DOHH2 (cell line): ENCODE measurements at regions not wholly inside any gene's neighbourhood (a gene's known extent, or its start where the extent isn't known, plus 50 kb on each side); places are given as distances from the start of the nearest gene placed in this dataset.

Experiments
- H3F3A ChIP-seq: fragments of 200-600 bp; sonication (generic), shearing (Covaris generic); 2 replicates; pipeline ENCODE4 v1.6.0; 2016; ENCODE audit warnings: antibody characterized with exemption, mild to moderate bottlenecking; ENCODE audit not compliant: control insufficient read depth, insufficient read depth
- H3K27ac ChIP-seq: fragments of 200-600 bp; sonication (generic); 2 replicates; pipeline ENCODE4 v1.5.1; 2014; ENCODE audit warnings: low read depth, mild to moderate bottlenecking, low read length, moderate library complexity
- H3K27me3 ChIP-seq: fragments of 200-600 bp; sonication (generic); 2 replicates; pipeline ENCODE4 v1.6.1; 2014; ENCODE audit warnings: mild to moderate bottlenecking, low read length, mixed read lengths; ENCODE audit not compliant: control insufficient read depth
- H3K36me3 ChIP-seq: fragments of 200-600 bp; sonication (generic); 2 replicates; pipeline ENCODE4 v1.6.1; 2014; ENCODE audit warnings: mild to moderate bottlenecking, low read length, moderate library complexity, mixed read lengths; ENCODE audit not compliant: control insufficient read depth
- H3K4me1 ChIP-seq: fragments of 200-600 bp; sonication (generic); 2 replicates; pipeline ENCODE4 v1.6.1; 2014; ENCODE audit warnings: mild to moderate bottlenecking, low read length, mixed read lengths; ENCODE audit not compliant: control insufficient read depth
- H3K4me2 ChIP-seq: fragments of 200-600 bp; sonication (generic); 2 replicates; pipeline ENCODE4 v1.6.0; 2014; ENCODE audit warnings: mild to moderate bottlenecking, low read length, moderate library complexity
- H3K4me3 ChIP-seq: fragments of 200-600 bp; sonication (generic); 2 replicates; pipeline ENCODE4 v1.5.1; 2014; ENCODE audit warnings: mild to moderate bottlenecking, low read length, mixed read lengths
- H3K79me2 ChIP-seq: fragments of 200-600 bp; sonication (generic); 2 replicates; pipeline ENCODE4 v1.6.1; 2014; ENCODE audit warnings: mild to moderate bottlenecking, low read length, mixed read lengths; ENCODE audit not compliant: control insufficient read depth
- H3K9me2 ChIP-seq: fragments of 200-600 bp; sonication (generic); replicated peaks from 2 replicates; pipeline ENCODE4 v1.6.1; 2014; ENCODE audit warnings: mild to moderate bottlenecking, low read length, mixed read lengths; ENCODE audit not compliant: control insufficient read depth
- H3K9me3 ChIP-seq: fragments of 200-600 bp; sonication (generic); 2 replicates; pipeline ENCODE4 v1.6.1; 2014; ENCODE audit warnings: antibody characterized with exemption, low read length, mixed read lengths; ENCODE audit not compliant: control insufficient read depth, insufficient read depth
- H4K20me1 ChIP-seq: fragments of 200-600 bp; sonication (generic); 2 replicates; pipeline ENCODE4 v1.6.0; 2014; ENCODE audit warnings: low read depth, mild to moderate bottlenecking, antibody characterized with exemption, low read length, moderate library complexity; ENCODE audit not compliant: control insufficient read depth, insufficient read depth
- CTCF ChIP-seq: fragments of 200-600 bp; sonication (generic); IDR thresholded peaks from one replicate; pipeline ENCODE4 v1.5.1; 2014; ENCODE audit warnings: antibody characterized with exemption, mild to moderate bottlenecking, low read depth, low read length; ENCODE audit not compliant: poor library complexity, severe bottlenecking
- EZH2phosphoT487 ChIP-seq: fragments of 200-600 bp; sonication (generic); IDR thresholded peaks from 2 replicates; pipeline ENCODE4 v1.6.1; 2017; ENCODE audit warnings: borderline replicate concordance, mild to moderate bottlenecking, antibody characterized with exemption, low read length, moderate library complexity, mixed read lengths

DNA sequence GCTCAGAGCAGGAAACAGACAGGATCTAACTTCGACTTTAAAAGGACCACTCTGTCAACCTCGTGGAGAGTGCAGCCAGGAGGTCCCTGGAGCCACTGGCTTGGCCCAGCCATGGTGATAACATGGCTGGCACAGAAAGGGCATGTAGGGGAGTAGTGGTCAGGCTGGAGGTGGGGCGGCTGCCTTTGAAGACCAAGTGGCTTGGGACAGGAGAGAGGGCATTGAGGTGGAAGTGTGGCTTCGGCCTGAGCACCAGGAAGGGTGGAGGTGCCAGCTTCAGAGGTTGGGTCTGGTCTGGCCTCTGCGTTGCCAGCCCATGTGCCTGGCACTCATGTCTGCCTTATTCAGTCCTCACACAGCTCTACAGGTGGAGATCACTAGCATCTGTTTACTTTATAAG is 270.0 kb downstream of the NSG2 start:
- Histone ChIP-seq H3K27me3 (no peaks in the 10 kb centered on the region), H3K27ac (no peak overlapping the region), H4K20me1 (no peaks in the 10 kb centered on the region), H3K9me2 (no peaks in the 10 kb centered on the region), H3K36me3 (no peaks in the 10 kb centered on the region), H3K79me2 (no peaks in the 10 kb centered on the region), H3K9me3 (no peaks in the 10 kb centered on the region), H3K4me3 (no peak overlapping the region), H3K4me2 (no peak overlapping the region), H3F3A (no peaks in the 10 kb centered on the region), H3K4me1 (no peaks in the 10 kb centered on the region)
- TF ChIP-seq EZH2phosphoT487 (no peak), CTCF (no peak)

- no peaks in the 10 kb centered on the region for H3K79me2 ChIP-seq
- H3F3A ChIP-seq = no peaks in the 10 kb centered on the region
- no peak overlapping the region for H3K4me3 ChIP-seq
- TF ChIP-seq CTCF (no peak), EZH2phosphoT487 (no peak)
- H3K4me2 ChIP-seq = no peak overlapping the region
- H3K9me3 ChIP-seq = no peaks in the 10 kb centered on the region
- H3K27me3 ChIP-seq = no peaks in the 10 kb centered on the region
- no peaks in the 10 kb centered on the region for H4K20me1 ChIP-seq
- no peak overlapping the region for H3K27ac ChIP-seq
- no peaks in the 10 kb centered on the region for H3K36me3 ChIP-seq
- no peaks in the 10 kb centered on the region for H3K4me1 ChIP-seq
- H3K9me2 ChIP-seq = no peaks in the 10 kb centered on the region
Observed at GRCh38 chr5:174315871-174316270, 270.4 kb downstream of the NSG2 start.

- no peaks in the 10 kb centered on the region for H3K27me3 ChIP-seq
- H3K4me1 ChIP-seq = no peaks in the 10 kb centered on the region
- H3K9me3 ChIP-seq = no peaks in the 10 kb centered on the region
- no peaks in the 10 kb centered on the region for H3K9me2 ChIP-seq
- no peaks in the 10 kb centered on the region for H3F3A ChIP-seq
- no peaks in the 10 kb centered on the region for H3K79me2 ChIP-seq
- H3K4me2 ChIP-seq = no peak overlapping the region
- no peak overlapping the region for H3K4me3 ChIP-seq
- H3K36me3 ChIP-seq = no peaks in the 10 kb centered on the region
- no peak overlapping the region for H3K27ac ChIP-seq
- TF ChIP-seq EZH2phosphoT487 = no peak
- no peak for TF ChIP-seq CTCF
- no peaks in the 10 kb centered on the region for H4K20me1 ChIP-seq
Observed at GRCh38 chr5:174316326-174316725, 270.8 kb downstream of the NSG2 start.

- Histone ChIP-seq H3K79me2 (no peaks in the 10 kb centered on the region), H3K9me3 (no peaks in the 10 kb centered on the region), H3K27ac (no peak overlapping the region), H3K27me3 (no peaks in the 10 kb centered on the region), H3K4me1 (no peaks in the 10 kb centered on the region), H3K4me2 (no peak overlapping the region), H3F3A (no peaks in the 10 kb centered on the region), H3K9me2 (no peaks in the 10 kb centered on the region), H3K36me3 (no peaks in the 10 kb centered on the region), H4K20me1 (no peaks in the 10 kb centered on the region), H3K4me3 (no peak overlapping the region)
- TF ChIP-seq EZH2phosphoT487 = no peak
- TF ChIP-seq CTCF = peak; percentile 58
Observed at GRCh38 chr5:174317256-174317894, 271.9 kb downstream of the NSG2 start.
